ENCODE measurements at regions not wholly inside any gene's neighbourhood (a gene's known extent, or its start where the extent isn't known, plus 50 kb on each side); places are given as distances from the start of the nearest gene placed in this dataset.

- Histone ChIP-seq H3K27me3 (ENCODE audit: control insufficient read depth in 1 of 2, insufficient read depth in 2 of 2, low read length in 2 of 2) (no peaks in the 10 kb centered on the region), H3K9me3 (ENCODE audit: control insufficient read depth in 1 of 2, insufficient read depth in 1 of 2, low read length in 2 of 2) (peaks cover 0 to 7% of the 10 kb centered on the region in 2 experiments), H3K27ac (ENCODE audit: low read depth in 1 of 2, low read length in 2 of 2) (no peak overlapping the region), H3K4me1 (ENCODE audit: insufficient read depth, low read length) (no peaks in the 10 kb centered on the region), H3K4me3 (ENCODE audit: low read length) (no peak overlapping the region), H3K36me3 (ENCODE audit: insufficient read depth, low read length) (no peaks in the 10 kb centered on the region)
- ChIA-PET POLR2A (no interaction called here), CTCF (no interaction called here)
- Mint-ChIP-seq H3K9me3 (no peaks in the 10 kb centered on the region), H3K36me3 (ENCODE audit: low read depth) (no peaks in the 10 kb centered on the region), H3K4me3 (no peak overlapping the region), H3K4me1 (ENCODE audit: low read depth) (no peaks in the 10 kb centered on the region), H3K27ac (no peak overlapping the region), H3K27me3 (peaks cover 23% of the 10 kb centered on the region)
- ATAC-seq (ENCODE audit: poor library complexity) (no peak), DNase-seq (no peak)
- no peak for TF ChIP-seq CTCF (IDR thresholded peaks at IDR 0.05)
- intact Hi-C loops (cut with DNase I, micrococcal nuclease) = no loop called here
Measured at GRCh38 chr10:93245779-93246178, 172.1 kb downstream of the CYP26A1 start.

GRCh38 chr10:93248583-93249227, 175.0 kb downstream of the CYP26A1 start:
- intact Hi-C loops (cut with DNase I, micrococcal nuclease) = no loop called here
- Mint-ChIP-seq H3K36me3 (ENCODE audit: low read depth) (no peaks in the 10 kb centered on the region), H3K9me3 (no peaks in the 10 kb centered on the region), H3K4me1 (ENCODE audit: low read depth) (no peaks in the 10 kb centered on the region), H3K27me3 (peaks cover 18% of the 10 kb centered on the region), H3K27ac (no peak overlapping the region), H3K4me3 (no peak overlapping the region)
- CTCF ChIA-PET = no interaction called here
- no peak for TF ChIP-seq CTCF (IDR thresholded peaks at IDR 0.05)
- DNase-seq (no peak), ATAC-seq (ENCODE audit: poor library complexity) (no peak)
- POLR2A ChIA-PET = no interaction called here
- Histone ChIP-seq H3K9me3 (ENCODE audit: control insufficient read depth in 1 of 2, insufficient read depth in 1 of 2, low read length in 2 of 2) (peaks cover 0 to 7% of the 10 kb centered on the region in 2 experiments), H3K27me3 (ENCODE audit: control insufficient read depth in 1 of 2, insufficient read depth in 2 of 2, low read length in 2 of 2) (no peaks in the 10 kb centered on the region), H3K4me1 (ENCODE audit: insufficient read depth, low read length) (no peaks in the 10 kb centered on the region), H3K36me3 (ENCODE audit: insufficient read depth, low read length) (no peaks in the 10 kb centered on the region), H3K27ac (ENCODE audit: low read depth in 1 of 2, low read length in 2 of 2) (no peak overlapping the region), H3K4me3 (ENCODE audit: low read length) (no peak overlapping the region)

GRCh38 chr10:93250010-93250409, 176.3 kb downstream of the CYP26A1 start:
- H3K27ac ChIP-seq (ENCODE audit: low read depth in 1 of 2, low read length in 2 of 2) = no peak overlapping the region
- ChIA-PET CTCF (no interaction called here), POLR2A (no interaction called here)
- H3K9me3 ChIP-seq (ENCODE audit: control insufficient read depth in 1 of 2, insufficient read depth in 1 of 2, low read length in 2 of 2) = peaks cover 0 to 7% of the 10 kb centered on the region in 2 experiments
- no peaks in the 10 kb centered on the region for H3K9me3 Mint-ChIP-seq
- no peaks in the 10 kb centered on the region for H3K27me3 ChIP-seq (ENCODE audit: control insufficient read depth in 1 of 2, insufficient read depth in 2 of 2, low read length in 2 of 2)
- no peaks in the 10 kb centered on the region for H3K4me1 Mint-ChIP-seq (ENCODE audit: low read depth)
- no peaks in the 10 kb centered on the region for H3K36me3 ChIP-seq (ENCODE audit: insufficient read depth, low read length)
- peaks cover 14% of the 10 kb centered on the region for H3K27me3 Mint-ChIP-seq
- H3K27ac Mint-ChIP-seq = no peak overlapping the region
- H3K36me3 Mint-ChIP-seq (ENCODE audit: low read depth) = no peaks in the 10 kb centered on the region
- ATAC-seq (ENCODE audit: poor library complexity) (no peak), DNase-seq (no peak)
- H3K4me3 Mint-ChIP-seq = no peak overlapping the region
- no peaks in the 10 kb centered on the region for H3K4me1 ChIP-seq (ENCODE audit: insufficient read depth, low read length)
- H3K4me3 ChIP-seq (ENCODE audit: low read length) = no peak overlapping the region
- intact Hi-C loops (cut with DNase I, micrococcal nuclease) = no loop called here
- no peak for TF ChIP-seq CTCF (IDR thresholded peaks at IDR 0.05)
